Stimulated activated memory B cell treated with anti-CD40 and anti-IgM and Interleukin-4, amounts not matched to agents 10 μg/mL and 1 μg/mL and 100 μg/mL, for 72 hours (primary cell): ENCODE measurements at regions not wholly inside any gene's neighbourhood (a gene's known extent, or its start where the extent isn't known, plus 50 kb on each side); places are given as distances from the start of the nearest gene placed in this dataset.
"Not testable (repeated sequence)": the region's sequence is repeated elsewhere in the genome, so short reads cannot be mapped to it uniquely, and the experiment has no call there.

Experiments used
- ATAC-seq: fragments of 150-1000 bp; cut with Tn5 transposase; 2 replicates; pipeline ENCODE4 v1.10.0; 2021
- H3K27ac Mint-ChIP-seq: one replicate; pipeline ENCODE4 v1.8.0; 2022; ENCODE audit warnings: mild to moderate bottlenecking, mixed read lengths
- H3K27me3 Mint-ChIP-seq: one replicate; pipeline ENCODE4 v1.8.0; 2022; ENCODE audit warnings: mixed read lengths
- H3K36me3 Mint-ChIP-seq: one replicate; pipeline ENCODE4 v1.8.0; 2022; ENCODE audit warnings: mixed read lengths
- H3K4me1 Mint-ChIP-seq: one replicate; pipeline ENCODE4 v1.8.0; 2022; ENCODE audit warnings: mixed read lengths
- H3K4me3 Mint-ChIP-seq: one replicate; pipeline ENCODE4 v1.8.0; 2022; ENCODE audit warnings: mild to moderate bottlenecking, moderate library complexity, mixed read lengths
- H3K9me3 Mint-ChIP-seq: one replicate; pipeline ENCODE4 v1.8.0; 2022; ENCODE audit warnings: mixed read lengths

DNA sequence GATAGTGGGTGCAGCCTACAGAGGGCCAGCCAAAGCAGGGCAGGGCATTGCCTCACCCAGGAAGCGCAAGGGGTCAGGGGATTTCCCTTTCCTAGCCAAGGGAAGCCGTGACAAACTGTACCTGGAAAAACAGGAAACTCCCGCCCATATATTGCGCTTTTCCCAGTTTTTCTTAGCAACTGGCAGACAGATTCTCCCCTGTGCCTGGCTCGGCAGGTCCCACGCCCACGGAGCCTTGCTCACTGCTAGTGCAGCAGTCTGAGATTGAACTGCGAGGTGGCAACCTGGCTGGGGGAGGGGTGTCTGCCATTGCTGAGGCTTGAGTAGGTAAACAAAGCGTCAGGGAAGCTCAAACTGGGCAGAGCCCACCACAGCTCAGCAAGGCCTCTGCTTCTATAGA, 212.4 kb downstream of the SDHAF3 start:
- H3K27me3 Mint-ChIP-seq, ATAC-seq, H3K9me3 Mint-ChIP-seq, H3K4me1 Mint-ChIP-seq, H3K36me3 Mint-ChIP-seq, H3K27ac Mint-ChIP-seq, H3K4me3 Mint-ChIP-seq: not testable (repeated sequence)

DNA sequence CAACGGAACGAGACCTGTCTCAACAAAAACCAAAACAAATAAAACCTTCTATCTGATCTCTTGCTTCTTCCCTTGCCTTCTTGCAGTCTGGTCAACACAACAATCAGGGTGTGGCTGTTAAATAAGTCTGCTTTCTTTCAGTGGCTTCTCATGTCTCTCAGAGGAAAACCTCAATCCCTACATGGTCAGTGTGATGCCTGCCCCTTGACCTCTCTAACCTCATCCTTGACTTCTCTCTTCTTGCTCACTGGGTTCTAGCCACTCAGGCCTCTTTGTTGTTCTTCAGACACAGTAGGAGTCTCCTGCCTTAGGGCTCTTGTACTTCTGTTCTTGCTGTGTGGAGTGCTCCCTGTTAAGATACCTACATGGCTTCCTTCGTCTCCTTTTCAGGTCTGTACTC, 220.4 kb downstream of the SDHAF3 start:
- Mint-ChIP-seq H3K27ac (no peak overlapping the region), H3K4me3 (no peak overlapping the region), H3K27me3 (no peaks in the 10 kb centered on the region), H3K4me1 (no peaks in the 10 kb centered on the region), H3K36me3 (no peaks in the 10 kb centered on the region), H3K9me3 (peaks cover 9% of the 10 kb centered on the region)
- ATAC-seq: no peak

DNA sequence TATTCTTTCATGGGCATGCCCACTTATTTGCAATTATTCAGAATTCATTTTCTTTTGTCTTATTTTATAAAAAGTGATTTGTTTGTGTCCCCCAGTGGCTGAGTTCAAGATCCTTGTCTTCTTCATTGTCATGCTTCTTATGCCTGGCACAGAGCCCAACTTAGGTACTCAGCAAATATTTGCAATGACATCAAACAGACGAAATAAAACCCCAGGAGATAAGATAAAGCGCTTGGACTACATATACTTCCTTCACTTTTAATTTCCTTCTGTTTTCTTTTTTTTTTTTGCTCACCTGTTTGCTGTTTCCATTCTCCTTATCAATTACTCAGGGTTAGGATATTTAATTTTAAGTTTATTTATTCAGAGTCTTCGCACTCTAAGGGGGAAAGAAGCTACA, 225.0 kb downstream of the SDHAF3 start:
- H3K4me3 Mint-ChIP-seq: no peak overlapping the region
- ATAC-seq: no peak
- H3K36me3 Mint-ChIP-seq: no peaks in the 10 kb centered on the region
- no peaks in the 10 kb centered on the region for H3K27me3 Mint-ChIP-seq
- peaks cover 6% of the 10 kb centered on the region for H3K9me3 Mint-ChIP-seq
- H3K27ac Mint-ChIP-seq: no peak overlapping the region
- H3K4me1 Mint-ChIP-seq: no peaks in the 10 kb centered on the region

DNA sequence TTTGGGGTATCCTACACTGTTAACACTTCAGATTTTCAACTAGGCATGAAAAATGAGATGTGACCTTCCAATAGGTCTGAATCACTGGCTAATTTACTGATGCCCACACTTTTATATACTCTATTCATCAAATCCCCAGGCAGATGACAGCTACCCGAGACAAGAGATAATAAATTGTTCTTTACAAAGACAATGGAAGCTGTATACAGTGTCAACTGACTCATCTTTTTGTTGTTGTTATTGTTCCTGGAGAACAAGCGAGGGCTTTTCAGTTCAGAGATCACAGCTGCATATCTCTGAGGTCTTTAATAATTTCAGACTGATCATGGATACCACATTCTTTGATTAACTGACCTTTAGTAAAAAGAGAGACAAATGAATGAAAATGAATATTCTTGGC, 228.9 kb downstream of the SDHAF3 start:
- no peak for ATAC-seq
- H3K36me3 Mint-ChIP-seq: no peaks in the 10 kb centered on the region
- H3K27me3 Mint-ChIP-seq: no peaks in the 10 kb centered on the region
- no peaks in the 10 kb centered on the region for H3K4me1 Mint-ChIP-seq
- peaks cover 10% of the 10 kb centered on the region for H3K9me3 Mint-ChIP-seq
- H3K27ac Mint-ChIP-seq: no peak overlapping the region
- H3K4me3 Mint-ChIP-seq: no peak overlapping the region

DNA sequence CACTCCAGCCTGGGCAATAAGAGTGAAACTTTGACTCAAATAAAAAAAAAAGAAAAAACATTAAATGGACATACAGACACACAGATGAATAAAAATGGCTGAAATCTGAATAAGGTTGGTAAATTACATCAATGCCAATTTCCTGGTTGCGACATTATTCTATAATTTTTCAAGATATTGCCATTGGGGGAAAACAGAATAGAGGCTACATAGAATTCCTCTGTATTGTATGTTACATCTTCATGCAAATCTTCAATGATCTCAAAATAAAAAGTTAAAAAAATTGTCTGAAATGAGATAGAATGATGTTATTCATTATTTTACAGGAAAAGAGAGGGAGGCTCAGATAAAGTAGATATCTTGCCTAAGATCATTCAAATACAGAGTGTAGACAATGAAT, 234.0 kb downstream of the SDHAF3 start:
- Mint-ChIP-seq H3K27me3 (no peaks in the 10 kb centered on the region), H3K36me3 (no peaks in the 10 kb centered on the region), H3K4me1 (no peaks in the 10 kb centered on the region), H3K4me3 (no peak overlapping the region), H3K9me3 (peaks cover 10% of the 10 kb centered on the region), H3K27ac (no peak overlapping the region)
- ATAC-seq: no peak

DNA sequence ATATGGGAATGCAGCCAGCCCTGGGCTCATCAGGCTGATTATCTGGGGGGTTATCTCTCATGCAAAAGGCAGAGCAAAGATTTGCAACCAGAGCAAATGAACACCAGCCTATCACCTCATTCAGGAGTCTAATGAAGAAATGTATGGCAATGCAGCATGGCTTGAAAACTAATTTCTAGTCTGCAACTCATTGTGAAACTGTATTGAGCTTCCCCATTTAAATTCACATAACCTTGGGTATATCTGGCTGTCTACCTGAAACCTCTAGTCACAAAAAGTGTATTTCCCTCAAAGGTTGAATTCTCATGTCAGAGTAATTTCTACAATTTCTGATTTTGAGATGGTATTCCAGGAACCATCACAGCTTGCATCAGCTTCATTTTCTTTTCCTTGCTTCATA, 240.0 kb downstream of the SDHAF3 start:
- Mint-ChIP-seq H3K27ac (no peak overlapping the region), H3K4me3 (no peak overlapping the region), H3K4me1 (no peaks in the 10 kb centered on the region), H3K27me3 (no peaks in the 10 kb centered on the region), H3K9me3 (peaks cover 2% of the 10 kb centered on the region), H3K36me3 (no peaks in the 10 kb centered on the region)
- no peak for ATAC-seq

DNA sequence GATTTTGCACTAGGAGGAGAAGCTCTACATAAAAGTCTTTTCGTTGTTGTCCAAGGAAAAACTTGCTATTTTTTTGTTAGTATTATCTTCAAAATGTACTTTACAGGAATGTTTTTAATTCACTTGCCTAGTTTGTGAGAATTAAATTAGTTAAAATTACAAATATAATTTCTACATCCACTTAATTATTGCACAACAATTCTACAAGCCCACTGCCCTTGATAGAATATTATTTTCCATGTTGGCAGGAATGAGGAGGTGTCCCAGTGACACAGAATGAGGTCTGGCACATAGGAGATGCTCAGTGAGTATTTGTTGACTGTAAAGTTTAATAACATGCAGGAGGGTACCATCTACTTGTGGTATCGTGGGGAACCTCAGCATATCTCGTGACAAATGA, 255.4 kb downstream of the SDHAF3 start:
- no peak overlapping the region for H3K4me3 Mint-ChIP-seq
- ATAC-seq: no peak
- H3K36me3 Mint-ChIP-seq: no peaks in the 10 kb centered on the region
- H3K9me3 Mint-ChIP-seq: peaks cover 4% of the 10 kb centered on the region
- no peak overlapping the region for H3K27ac Mint-ChIP-seq
- H3K27me3 Mint-ChIP-seq: no peaks in the 10 kb centered on the region
- no peaks in the 10 kb centered on the region for H3K4me1 Mint-ChIP-seq

DNA sequence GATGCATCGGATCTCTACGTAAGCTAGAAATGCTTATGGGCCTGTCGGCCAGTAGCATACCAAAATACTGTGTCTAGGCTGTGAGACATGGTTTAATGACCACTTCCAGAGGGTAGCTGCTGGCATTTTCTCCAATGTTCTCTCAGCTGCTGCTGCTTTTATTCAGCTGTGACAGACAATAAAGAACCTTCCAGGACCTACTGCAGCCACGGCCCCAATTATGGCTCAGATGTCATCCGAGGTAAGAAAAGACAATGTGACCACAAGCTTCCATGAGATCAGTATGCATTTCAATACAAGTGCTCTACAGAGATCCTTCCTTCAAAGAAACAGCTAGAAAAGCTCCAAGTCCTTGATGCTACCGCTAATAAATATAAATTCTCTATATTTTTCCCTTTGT, 256.2 kb downstream of the SDHAF3 start:
- Mint-ChIP-seq H3K4me1 (no peaks in the 10 kb centered on the region), H3K9me3 (no peaks in the 10 kb centered on the region), H3K27me3 (no peaks in the 10 kb centered on the region), H3K36me3 (no peaks in the 10 kb centered on the region), H3K27ac (no peak overlapping the region), H3K4me3 (no peak overlapping the region)
- ATAC-seq: no peak

DNA sequence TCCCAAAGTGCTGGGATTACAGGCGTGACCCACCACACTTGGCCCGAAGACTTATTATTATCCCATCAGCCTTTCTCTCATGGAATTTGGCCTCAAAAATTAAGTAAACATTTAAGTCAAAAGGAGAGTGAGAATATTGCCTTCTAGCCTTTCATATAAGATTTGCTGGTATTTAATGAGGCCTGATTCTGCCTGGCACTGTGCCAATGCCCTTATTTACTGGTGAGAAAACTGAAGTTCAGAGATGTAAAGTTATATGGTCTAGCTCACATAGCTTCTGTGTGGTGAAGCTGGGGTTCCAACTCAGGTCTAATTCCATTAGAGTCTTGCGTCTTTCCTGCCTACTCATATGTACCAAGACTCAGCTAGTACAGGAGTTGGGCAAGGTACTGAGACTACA, 260.2 kb downstream of the SDHAF3 start:
- Mint-ChIP-seq H3K27me3 (no peaks in the 10 kb centered on the region), H3K4me1 (no peaks in the 10 kb centered on the region), H3K27ac (no peak overlapping the region), H3K4me3 (no peak overlapping the region), H3K9me3 (no peaks in the 10 kb centered on the region), H3K36me3 (no peaks in the 10 kb centered on the region)
- no peak for ATAC-seq

DNA sequence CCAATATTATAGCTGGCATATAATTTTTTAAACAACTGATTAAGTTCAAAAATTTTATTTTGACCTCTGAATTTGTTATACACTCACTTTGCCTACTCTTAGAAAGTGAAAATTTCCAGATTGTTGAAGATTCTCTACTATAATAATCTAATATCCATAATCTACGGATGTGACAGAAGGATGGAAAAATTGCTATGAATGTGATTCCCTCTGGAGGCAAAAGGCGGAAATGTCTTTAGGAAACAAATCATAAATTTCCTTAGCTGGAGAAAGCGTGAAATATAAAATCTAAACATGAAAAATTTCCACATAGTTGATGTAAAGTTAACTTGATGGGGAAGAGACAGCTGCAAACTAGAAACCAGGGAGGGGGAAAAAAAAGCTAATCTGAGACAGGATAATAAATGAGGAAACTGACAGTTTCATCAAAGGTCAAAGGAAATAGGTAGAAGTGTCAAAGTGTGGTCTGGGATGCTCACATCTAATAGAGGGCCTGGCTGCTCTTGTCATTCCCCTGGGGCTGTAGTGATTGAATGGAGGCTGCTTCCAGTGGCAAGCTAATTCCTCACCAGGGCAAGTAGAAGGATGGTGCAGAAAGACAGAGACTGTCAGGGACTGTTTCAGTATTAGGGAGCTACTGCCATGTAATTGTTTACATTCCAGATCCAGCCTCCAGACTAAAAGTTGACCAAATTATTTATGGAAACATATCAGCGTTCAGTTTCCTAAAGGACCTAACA, 264.5 kb downstream of the SDHAF3 start:
- no peak for ATAC-seq
- no peaks in the 10 kb centered on the region for H3K4me1 Mint-ChIP-seq
- H3K27me3 Mint-ChIP-seq: no peaks in the 10 kb centered on the region
- H3K27ac Mint-ChIP-seq: no peak overlapping the region
- H3K4me3 Mint-ChIP-seq: no peak overlapping the region
- H3K9me3 Mint-ChIP-seq: no peaks in the 10 kb centered on the region
- no peaks in the 10 kb centered on the region for H3K36me3 Mint-ChIP-seq

DNA sequence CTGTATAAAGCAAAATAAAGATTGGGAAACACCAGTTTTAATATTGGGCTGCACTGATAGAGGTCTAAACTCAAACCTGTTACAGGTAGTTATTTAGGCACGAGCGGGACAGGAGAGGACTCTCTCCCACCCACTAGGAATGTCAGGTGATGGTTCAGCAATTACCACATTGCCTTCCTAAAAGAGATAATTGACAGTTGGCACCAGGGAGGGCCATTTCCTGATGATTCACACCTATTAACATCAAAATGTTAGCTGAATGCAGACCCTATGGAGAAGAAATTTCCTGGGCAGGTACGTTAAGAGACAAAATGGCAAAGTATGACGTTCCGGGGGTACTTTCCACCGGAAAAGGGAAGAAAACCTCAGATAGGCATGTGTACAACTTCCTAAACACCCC, 272.6 kb downstream of the SDHAF3 start:
- H3K4me1 Mint-ChIP-seq: no peaks in the 10 kb centered on the region
- H3K4me3 Mint-ChIP-seq: no peak overlapping the region
- no peak overlapping the region for H3K27ac Mint-ChIP-seq
- no peak for ATAC-seq
- peaks cover 11% of the 10 kb centered on the region for H3K9me3 Mint-ChIP-seq
- no peaks in the 10 kb centered on the region for H3K36me3 Mint-ChIP-seq
- H3K27me3 Mint-ChIP-seq: no peaks in the 10 kb centered on the region

DNA sequence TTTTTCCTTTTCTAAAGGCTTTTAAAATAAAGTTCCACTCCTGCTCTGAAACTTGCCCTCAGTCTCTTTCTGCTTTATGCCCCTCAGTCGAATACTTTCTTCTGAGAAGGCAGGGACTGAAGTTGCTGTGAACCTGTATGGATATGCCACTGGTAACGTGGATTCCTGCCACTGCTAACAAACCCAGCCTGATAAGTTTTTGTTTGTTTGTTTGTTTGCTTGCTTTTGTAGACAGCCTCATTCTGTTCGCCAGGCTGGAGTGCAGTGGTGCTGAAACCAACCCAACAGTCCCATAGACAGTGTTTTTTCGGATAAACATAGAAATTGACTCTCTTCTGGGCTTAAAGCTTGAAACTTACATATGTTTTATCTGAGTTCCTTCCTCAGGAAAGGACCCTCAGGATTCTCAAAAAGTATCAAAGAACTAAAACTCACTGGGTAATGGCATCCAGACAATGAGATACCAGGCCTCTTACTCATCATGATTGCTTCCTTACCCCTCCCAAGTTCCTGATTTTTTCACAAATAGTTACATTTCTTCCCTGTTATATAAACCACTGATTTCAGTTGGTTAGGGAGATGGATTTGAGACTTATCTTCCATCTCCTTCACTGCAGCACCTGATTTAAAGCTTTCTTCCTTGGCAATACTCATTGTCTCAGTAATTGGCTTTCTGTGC, 273.6 kb downstream of the SDHAF3 start:
- H3K4me3 Mint-ChIP-seq: no peak overlapping the region
- H3K27ac Mint-ChIP-seq: no peak overlapping the region
- H3K27me3 Mint-ChIP-seq: no peaks in the 10 kb centered on the region
- peaks cover 11% of the 10 kb centered on the region for H3K9me3 Mint-ChIP-seq
- ATAC-seq: no peak
- H3K36me3 Mint-ChIP-seq: no peaks in the 10 kb centered on the region
- no peaks in the 10 kb centered on the region for H3K4me1 Mint-ChIP-seq

DNA sequence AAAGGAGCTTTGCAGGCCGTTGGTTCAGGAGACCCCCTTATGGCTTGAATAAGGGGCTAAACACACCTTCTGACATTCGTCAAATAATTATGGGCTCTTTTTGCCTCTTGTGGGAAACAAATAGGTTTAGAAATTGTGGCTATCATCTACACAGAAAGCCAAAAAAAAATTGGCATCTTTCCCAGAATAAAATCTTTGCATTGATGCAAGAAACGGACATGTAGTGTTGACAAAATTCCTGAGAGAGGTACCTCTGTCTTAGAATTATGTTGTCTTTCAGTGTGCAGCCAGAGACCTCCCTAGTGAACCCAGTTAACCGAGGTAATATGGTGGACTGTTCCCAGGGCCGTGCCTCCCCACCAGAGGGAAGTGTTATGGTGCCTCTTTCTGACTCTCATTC, 283.9 kb downstream of the SDHAF3 start:
- Mint-ChIP-seq H3K36me3 (no peaks in the 10 kb centered on the region), H3K27ac (no peak overlapping the region), H3K27me3 (no peaks in the 10 kb centered on the region), H3K4me1 (no peaks in the 10 kb centered on the region), H3K4me3 (no peak overlapping the region), H3K9me3 (no peaks in the 10 kb centered on the region)
- no peak for ATAC-seq

DNA sequence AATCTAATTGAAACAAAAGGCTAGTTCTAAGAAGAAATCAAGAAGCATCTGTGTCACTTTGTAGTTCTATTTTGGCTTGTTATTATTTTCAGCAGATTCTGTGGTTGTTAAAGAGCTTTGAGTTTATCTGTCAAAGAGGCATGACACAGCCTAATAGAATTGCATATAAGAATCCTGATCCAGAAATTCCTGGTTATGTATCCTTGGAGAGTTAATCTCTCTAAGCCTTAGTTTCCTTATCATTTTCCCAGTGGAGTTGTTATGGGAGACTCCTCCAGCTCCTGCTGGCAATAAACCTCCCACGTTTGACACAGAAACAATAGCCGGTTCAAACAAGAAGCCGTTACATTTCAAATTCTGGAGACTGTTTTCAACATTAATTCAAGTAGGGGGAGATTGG, 288.3 kb downstream of the SDHAF3 start:
- Mint-ChIP-seq H3K27me3 (no peaks in the 10 kb centered on the region), H3K4me1 (no peaks in the 10 kb centered on the region), H3K27ac (no peak overlapping the region), H3K4me3 (no peak overlapping the region), H3K36me3 (no peaks in the 10 kb centered on the region), H3K9me3 (no peaks in the 10 kb centered on the region)
- ATAC-seq: no peak

DNA sequence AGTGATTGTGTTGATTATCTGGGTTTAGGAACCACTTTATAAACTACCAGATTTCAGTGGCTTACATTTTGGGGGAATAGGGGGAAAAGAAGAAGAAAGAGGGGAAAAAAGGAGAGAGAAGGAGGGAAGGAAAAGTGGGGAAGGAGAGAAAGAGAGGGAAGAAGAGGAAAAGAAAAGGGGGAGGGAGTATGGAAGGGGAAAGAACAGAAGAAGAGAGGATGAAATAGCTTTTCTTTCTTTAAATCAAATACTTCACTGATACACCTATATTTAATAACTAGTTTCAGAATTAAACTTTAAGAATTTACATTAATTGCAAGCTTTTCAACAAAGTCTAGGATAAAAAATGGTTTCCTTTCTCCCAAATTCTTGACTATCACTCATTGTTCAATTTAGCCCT, 289.6 kb downstream of the SDHAF3 start:
- no peaks in the 10 kb centered on the region for H3K36me3 Mint-ChIP-seq
- no peak overlapping the region for H3K27ac Mint-ChIP-seq
- no peaks in the 10 kb centered on the region for H3K9me3 Mint-ChIP-seq
- no peak overlapping the region for H3K4me3 Mint-ChIP-seq
- no peak for ATAC-seq
- H3K4me1 Mint-ChIP-seq: no peaks in the 10 kb centered on the region
- no peaks in the 10 kb centered on the region for H3K27me3 Mint-ChIP-seq

DNA sequence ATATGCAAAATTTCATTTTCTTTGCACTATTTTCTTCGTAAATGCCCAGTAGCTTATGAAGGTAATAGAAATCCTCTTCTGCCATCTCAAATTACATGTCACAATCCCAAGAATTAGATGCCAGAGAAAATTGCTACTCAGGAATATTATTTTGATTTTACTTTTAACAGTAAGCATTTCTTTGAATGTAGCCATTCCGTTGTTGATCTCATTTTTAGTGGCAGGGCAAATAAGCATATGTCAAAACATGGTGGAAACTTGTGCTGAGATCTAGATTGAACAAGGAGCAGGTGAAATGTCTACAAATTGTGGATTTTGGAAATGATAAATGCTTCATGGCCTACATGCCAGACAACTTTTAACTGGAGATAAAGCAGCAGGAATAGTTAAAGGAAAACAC, 291.8 kb downstream of the SDHAF3 start:
- no peaks in the 10 kb centered on the region for H3K36me3 Mint-ChIP-seq
- H3K27ac Mint-ChIP-seq: no peak overlapping the region
- H3K4me3 Mint-ChIP-seq: no peak overlapping the region
- H3K9me3 Mint-ChIP-seq: no peaks in the 10 kb centered on the region
- no peaks in the 10 kb centered on the region for H3K4me1 Mint-ChIP-seq
- H3K27me3 Mint-ChIP-seq: no peaks in the 10 kb centered on the region
- no peak for ATAC-seq
